IMR-90 (cell line): ENCODE measurements at regions not wholly inside any gene's neighbourhood (a gene's known extent, or its start where the extent isn't known, plus 50 kb on each side); places are given as distances from the start of the nearest gene placed in this dataset.

Experiments
- ATAC-seq: fragments of 200-7000 bp; cut with Tn5 transposase; 2 replicates; pipeline ENCODE4 v1.9.1; 2020; ENCODE audit warnings: low read depth, mild to moderate bottlenecking, moderate library complexity
- BruUV-seq: library from RNA; stranded (reverse); fragments of 400-500 nt; replicated peaks from 2 replicates; lab custom pipeline; 2021; lab: Mats Ljungman, UMichigan
- CTCF ChIA-PET: fragments of 300-600 bp; formaldehyde crosslinking; extraction: SDS; loops from one replicate; lab custom pipeline; 2021; ENCODE audit warnings: antibody characterized with exemption; lab: Yijun Ruan, JAX
- POLR2A ChIA-PET: fragments of 300-600 bp; sonication (Branson Sonifier 250); formaldehyde crosslinking; loops from one replicate; lab custom pipeline; 2022; ENCODE audit warnings: antibody characterized with exemption; ENCODE audit not compliant: unreplicated experiment; lab: Charles Lee
- DNase-seq: peaks from one replicate; pipeline ENCODE4 v3.0.0; 2013
- H2AFZ ChIP-seq: replicated peaks from 2 replicates; pipeline ENCODE3; 2013; ENCODE audit warnings: low read length, mild to moderate bottlenecking; ENCODE audit not compliant: poor library complexity
- H2AK5ac ChIP-seq: 2 replicates; pipeline ENCODE4 v1.6.1; 2013; ENCODE audit warnings: low read depth, low read length, inconsistent platforms
- H2AK9ac ChIP-seq: replicated peaks from 2 replicates; pipeline ENCODE3; 2013; ENCODE audit warnings: mild to moderate bottlenecking, low read depth, low read length, moderate library complexity; ENCODE audit not compliant: poor library complexity
- H2BK120ac ChIP-seq: 2 replicates; pipeline ENCODE4 v1.6.1; 2013; ENCODE audit warnings: low read depth, low read length, inconsistent platforms
- H2BK15ac ChIP-seq: 3 replicates; pipeline ENCODE4 v1.6.1; 2013; ENCODE audit warnings: low read depth, low read length, inconsistent platforms
- H2BK20ac ChIP-seq: 2 replicates; pipeline ENCODE4 v1.6.1; 2013; ENCODE audit warnings: low read depth, mild to moderate bottlenecking, inconsistent platforms, low read length, moderate library complexity
- H2BK5ac ChIP-seq: 2 replicates; pipeline ENCODE4 v1.6.1; 2013; ENCODE audit warnings: mild to moderate bottlenecking, low read depth, low read length, inconsistent platforms; ENCODE audit not compliant: poor library complexity, severe bottlenecking
- H3K14ac ChIP-seq: replicated peaks from 2 replicates; pipeline ENCODE4 v1.6.1; 2013; ENCODE audit warnings: low read depth, low read length, inconsistent platforms
- H3K18ac ChIP-seq: 2 replicates; pipeline ENCODE4 v1.6.1; 2013; ENCODE audit warnings: low read depth, low read length, control low read depth
- H3K23ac ChIP-seq: 2 replicates; pipeline ENCODE4 v1.6.1; 2013; ENCODE audit warnings: low read depth, low read length, inconsistent platforms
- H3K27ac ChIP-seq: 2 replicates; pipeline ENCODE4 v1.5.1; 2013; ENCODE audit warnings: mild to moderate bottlenecking, control low read depth, low read length; ENCODE audit not compliant: insufficient read depth
- H3K27me3 ChIP-seq: 2 replicates; pipeline ENCODE4 v1.6.1; 2013; ENCODE audit warnings: low read length; ENCODE audit not compliant: control insufficient read depth, insufficient read depth
- H3K36me3 ChIP-seq: 2 replicates; pipeline ENCODE4 v1.6.1; 2013; ENCODE audit warnings: low read length, mixed read lengths; ENCODE audit not compliant: control insufficient read depth, insufficient read depth
- H3K4ac ChIP-seq: 2 replicates; pipeline ENCODE4 v1.6.1; 2013; ENCODE audit warnings: low read depth, low read length, inconsistent platforms
- H3K4me1 ChIP-seq: 2 replicates; pipeline ENCODE4 v1.6.1; 2013; ENCODE audit warnings: low read length, mixed read lengths; ENCODE audit not compliant: control insufficient read depth, insufficient read depth
- H3K4me2 ChIP-seq: 2 replicates; pipeline ENCODE4 v1.6.1; 2013; ENCODE audit warnings: low read depth, mild to moderate bottlenecking, control low read depth, low read length, moderate library complexity
- H3K4me3 ChIP-seq: 2 replicates; pipeline ENCODE4 v1.5.1; 2013; ENCODE audit warnings: low read depth, mild to moderate bottlenecking, control low read depth, low read length, moderate library complexity; ENCODE audit not compliant: insufficient read depth
- H3K56ac ChIP-seq: 2 replicates; pipeline ENCODE4 v1.6.1; 2013; ENCODE audit warnings: low read length, inconsistent platforms; ENCODE audit not compliant: insufficient read depth; ENCODE audit errors: extremely low read depth
- H3K79me1 ChIP-seq, 2 experiments: 2 replicates each; pipeline ENCODE4 v1.6.1; 2013; ENCODE audit warnings: low read length in 2 of 2, inconsistent platforms in 1 of 2, low read depth in 1 of 2
- H3K9ac ChIP-seq: 2 replicates; pipeline ENCODE4 v1.6.1; 2013; ENCODE audit warnings: low read depth, low read length, control low read depth
- H3K9me1 ChIP-seq: 2 replicates; pipeline ENCODE4 v1.6.1; 2013; ENCODE audit warnings: low read length, inconsistent platforms; ENCODE audit not compliant: insufficient read depth
- H3K9me3 ChIP-seq: 2 replicates; pipeline ENCODE4 v1.6.1; 2013; ENCODE audit warnings: low read length; ENCODE audit not compliant: control insufficient read depth, insufficient read depth
- H4K20me1 ChIP-seq: 2 replicates; pipeline ENCODE4 v1.6.1; 2013; ENCODE audit warnings: low read length, inconsistent platforms; ENCODE audit not compliant: insufficient read depth
- H4K5ac ChIP-seq: 2 replicates; pipeline ENCODE4 v1.6.1; 2013; ENCODE audit warnings: mild to moderate bottlenecking, low read depth, low read length, control low read depth
- H4K8ac ChIP-seq, 2 experiments: 2 replicates each; pipeline ENCODE4 v1.6.1; 2013; ENCODE audit warnings: low read depth in 2 of 2, low read length in 2 of 2, control low read depth in 1 of 2, inconsistent platforms in 1 of 2
- H4K91ac ChIP-seq: 2 replicates; pipeline ENCODE4 v1.6.1; 2013; ENCODE audit warnings: low read depth, low read length, inconsistent platforms; ENCODE audit not compliant: insufficient read depth
- BHLHE40 ChIP-seq: fragments of 150-350 bp; IDR thresholded peaks from 2 replicates; pipeline ENCODE4 v1.6.1; 2016; ENCODE audit warnings: mild to moderate bottlenecking, low read depth, low read length
- CEBPB ChIP-seq: IDR thresholded peaks from 2 replicates; pipeline ENCODE4 v1.6.1; 2012; ENCODE audit warnings: low read depth, low read length, improper control_type of control experiment
- CHD1 ChIP-seq: IDR thresholded peaks from 2 replicates; pipeline ENCODE4 v1.6.1; 2012; ENCODE audit warnings: low read depth, low read length, improper control_type of control experiment
- CTCF ChIP-seq: conservative IDR thresholded peaks from 2 replicates; pipeline ENCODE4 v1.5.1; 2012; ENCODE audit warnings: mild to moderate bottlenecking, low read depth, low read length, improper control_type of control experiment
- ELK1 ChIP-seq: fragments of 150-350 bp; IDR thresholded peaks from 2 replicates; pipeline ENCODE4 v1.6.1; 2016; ENCODE audit warnings: low read depth, mild to moderate bottlenecking, low read length, moderate library complexity, borderline replicate concordance
- FOS ChIP-seq: fragments of 150-350 bp; IDR thresholded peaks from 2 replicates; pipeline ENCODE4 v1.6.1; 2016; ENCODE audit warnings: low read depth, low read length
- MAFK ChIP-seq: IDR thresholded peaks from 2 replicates; pipeline ENCODE4 v1.6.1; 2012; ENCODE audit warnings: low read depth, low read length, improper control_type of control experiment
- MAZ ChIP-seq: IDR thresholded peaks from 2 replicates; pipeline ENCODE4 v1.6.1; 2012; ENCODE audit warnings: low read depth, mild to moderate bottlenecking, low read length, improper control_type of control experiment, moderate library complexity, borderline replicate concordance
- MXI1 ChIP-seq: IDR thresholded peaks from 2 replicates; pipeline ENCODE4 v1.6.1; 2012; ENCODE audit warnings: low read depth, mild to moderate bottlenecking, low read length, moderate library complexity, borderline replicate concordance
- NFE2L2 ChIP-seq: fragments of 150-350 bp; IDR thresholded peaks from 2 replicates; pipeline ENCODE4 v1.6.1; 2016; ENCODE audit warnings: low read depth, mild to moderate bottlenecking, low read length
- POLR2A ChIP-seq: IDR thresholded peaks from 2 replicates; pipeline ENCODE4 v1.6.1; 2012; ENCODE audit warnings: mild to moderate bottlenecking, low read depth, low read length
- RAD21 ChIP-seq: IDR thresholded peaks from 2 replicates; pipeline ENCODE4 v1.6.1; 2012; ENCODE audit warnings: low read length, improper control_type of control experiment
- RCOR1 ChIP-seq: IDR thresholded peaks from 2 replicates; pipeline ENCODE4 v1.6.1; 2012; ENCODE audit warnings: mild to moderate bottlenecking, low read length, improper control_type of control experiment; ENCODE audit not compliant: insufficient replicate concordance
- RFX5 ChIP-seq: IDR thresholded peaks from 2 replicates; pipeline ENCODE4 v1.8.0; 2012; ENCODE audit warnings: low read depth, mild to moderate bottlenecking, low read length, moderate library complexity
- SMC3 ChIP-seq: fragments of 150-350 bp; IDR thresholded peaks from 2 replicates; pipeline ENCODE4 v1.6.1; 2016; ENCODE audit warnings: low read depth, mild to moderate bottlenecking, antibody characterized with exemption, low read length, moderate library complexity
- USF2 ChIP-seq: fragments of 150-350 bp; IDR thresholded peaks from 2 replicates; pipeline ENCODE4 v1.6.1; 2017; ENCODE audit warnings: mild to moderate bottlenecking, antibody characterized with exemption, low read length, low read depth
- WGBS, 2 experiments: methylation state at CpG; one replicate each; pipeline versions ENCODE4 v1.1.5 to v1.1.7; 2013; ENCODE audit warnings: missing lambda C conversion rate in 2 of 2; ENCODE audit not compliant: insufficient read length in 1 of 2; ENCODE audit errors: extremely low coverage in 2 of 2; 5-methylcytosine and 5-hydroxymethylcytosine counted together
- dilution Hi-C: fragments of 300-500 bp; cut with HindIII; formaldehyde crosslinking; loops from one replicate; pipeline ENCODE4 v1.14.3; 2018; ENCODE audit warnings: low sequenced_read_pairs; ENCODE audit not compliant: unreplicated experiment
- in situ Hi-C: fragments of 300-500 bp; cut with MboI; formaldehyde crosslinking; loops from 3 replicates; pipeline ENCODE4 v1.14.3; 2019; ENCODE audit warnings: low sequenced_read_pairs, inconsistent platforms, mixed read lengths
- intact Hi-C: fragments of 100-400 bp; cut with micrococcal nuclease; formaldehyde crosslinking; loops from 2 replicates; pipeline ENCODE4 v1.10.0; 2022

GRCh38 chr4:32560306-32560705 is 1840.1 kb downstream of the PCDH7 start:
- ATAC-seq = no peak
- in situ Hi-C loops = no loop called here
- POLR2A ChIA-PET = no interaction called here
- Histone ChIP-seq H3K4me3 (no peak overlapping the region), H3K27me3 (no peaks in the 10 kb centered on the region), H3K27ac (no peak overlapping the region), H3K18ac (no peak overlapping the region), H2BK5ac (no peak overlapping the region), H2AFZ (no peak overlapping the region), H2BK20ac (no peak overlapping the region), H2BK15ac (no peak overlapping the region), H4K20me1 (no peaks in the 10 kb centered on the region), H3K9me1 (no peaks in the 10 kb centered on the region), H3K4me1 (no peaks in the 10 kb centered on the region), H4K8ac (no peak overlapping the region), H3K79me1 (no peaks in the 10 kb centered on the region), H4K5ac (no peak overlapping the region), H3K9ac (no peak overlapping the region), H3K56ac (no peak overlapping the region), H3K36me3 (no peaks in the 10 kb centered on the region), H4K91ac (no peak overlapping the region), H2BK120ac (no peak overlapping the region), H3K4me2 (no peak overlapping the region), H3K9me3 (peaks cover 4% of the 10 kb centered on the region), H3K4ac (no peak overlapping the region), H3K14ac (no peak overlapping the region), H3K23ac (no peak overlapping the region), H2AK5ac (no peak overlapping the region), H2AK9ac (no peak overlapping the region)
- dilution Hi-C loops = no loop called here
- no peak for TF ChIP-seq RAD21
- TF ChIP-seq MAFK = no peak
- no peak for TF ChIP-seq SMC3
- TF ChIP-seq RFX5 = no peak
- TF ChIP-seq USF2 = no peak
- no peak for TF ChIP-seq POLR2A
- no peak for TF ChIP-seq CTCF
- no peak for TF ChIP-seq ELK1
- no peak for TF ChIP-seq NFE2L2
- TF ChIP-seq FOS = no peak
- no peak for TF ChIP-seq BHLHE40
- TF ChIP-seq CEBPB = no peak
- no peak for TF ChIP-seq RCOR1
- TF ChIP-seq MAZ = no peak
- TF ChIP-seq CHD1 = no peak
- TF ChIP-seq MXI1 = no peak
- no peak for DNase-seq
- no TSS peak for BruUV-seq
- intact Hi-C loops = no loop called here
- CTCF ChIA-PET = no interaction called here
- WGBS, 2 experiments = 30% methylated on average over 3 of the region's 5 CpGs; no CpG with 5 or more reads in 1 of the 2 experiments
